ENCODE measurements at regions not wholly inside any gene's neighbourhood (a gene's known extent, or its start where the extent isn't known, plus 50 kb on each side); places are given as distances from the start of the nearest gene placed in this dataset.

DNA sequence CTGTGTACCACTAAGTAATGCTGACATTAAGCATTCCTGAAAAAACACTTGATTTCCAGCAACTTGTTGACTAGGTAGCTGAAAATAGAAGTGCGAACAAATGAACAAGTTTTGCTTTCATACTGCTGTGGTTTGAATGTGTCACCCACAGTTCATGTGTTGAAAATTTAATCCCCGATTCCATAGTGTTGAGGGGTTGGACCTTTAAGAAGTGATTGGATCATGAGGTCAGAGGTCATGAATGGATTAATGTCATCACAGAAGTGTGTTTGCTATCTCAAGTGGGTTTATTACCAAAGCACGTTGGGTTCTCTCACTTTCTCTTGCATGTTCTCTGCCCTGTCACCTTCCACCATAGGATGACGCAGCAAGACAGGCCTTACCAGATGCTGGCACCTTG is 568.5 kb downstream of the UTRN start:
- no peak for DNase-seq (ENCODE audit: low read depth in 3 of 3, low spot score in 2 of 3)

- no peak for DNase-seq (ENCODE audit: low read depth in 3 of 3, low spot score in 2 of 3)
These were observed 569.5 kb downstream of the UTRN start for GRCh38 chr6:144854654-144855053.

DNA sequence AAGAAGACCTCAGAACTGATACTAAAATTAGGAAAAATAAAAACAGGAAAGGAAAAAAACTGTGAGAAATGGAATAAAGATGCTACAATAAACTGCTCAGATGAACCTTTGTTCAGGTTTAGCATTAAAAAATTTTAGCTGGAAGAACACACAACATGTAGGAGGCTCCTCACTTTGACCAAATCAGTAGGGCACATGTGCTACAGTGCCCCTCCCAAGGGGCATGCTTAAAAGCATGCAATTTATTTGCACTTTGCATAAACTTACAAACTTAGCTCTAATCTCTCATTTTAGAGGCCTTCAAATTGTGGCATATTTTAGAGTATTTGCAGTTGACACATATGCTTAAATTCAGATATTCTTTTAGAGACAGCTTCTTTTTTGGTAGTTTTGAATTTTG is 570.2 kb downstream of the UTRN start:
- DNase-seq (ENCODE audit: low read depth in 3 of 3, low spot score in 2 of 3) = no peak

DNA sequence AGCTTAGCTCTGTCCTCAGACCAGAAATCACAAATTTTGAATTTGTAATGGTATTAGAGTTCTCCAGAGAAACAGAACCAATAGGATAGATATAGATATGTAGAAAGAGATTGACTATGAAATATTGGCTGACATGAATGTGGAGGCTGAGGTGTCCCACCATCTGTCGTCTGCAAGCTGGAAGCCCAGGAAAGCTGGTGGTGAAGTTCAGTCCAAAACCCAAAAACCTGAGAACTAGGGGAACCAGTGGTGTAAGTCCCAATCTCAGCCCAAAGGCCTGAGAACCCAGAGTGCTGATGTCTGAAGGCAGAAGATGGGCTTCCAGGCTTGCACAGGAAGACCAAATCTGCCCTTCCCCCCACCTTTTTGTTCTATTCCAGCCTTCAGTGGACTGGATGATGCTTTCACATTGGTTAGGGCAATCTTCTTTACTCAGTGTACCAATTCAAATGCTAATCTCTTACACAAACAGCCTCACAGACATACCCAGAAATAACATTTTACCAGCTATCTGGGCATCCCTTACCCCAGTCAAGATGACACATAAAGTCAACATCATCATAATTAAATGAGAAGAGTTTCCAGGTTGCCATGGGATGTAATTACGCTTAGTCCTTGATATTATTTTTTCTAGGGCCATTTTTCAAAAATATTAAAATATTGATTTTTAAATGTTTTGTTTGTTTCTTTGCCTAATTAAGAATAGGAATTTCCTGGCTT is 570.8 kb downstream of the UTRN start:
- DNase-seq (ENCODE audit: low read depth in 3 of 3, low spot score in 2 of 3) = no peak

DNA sequence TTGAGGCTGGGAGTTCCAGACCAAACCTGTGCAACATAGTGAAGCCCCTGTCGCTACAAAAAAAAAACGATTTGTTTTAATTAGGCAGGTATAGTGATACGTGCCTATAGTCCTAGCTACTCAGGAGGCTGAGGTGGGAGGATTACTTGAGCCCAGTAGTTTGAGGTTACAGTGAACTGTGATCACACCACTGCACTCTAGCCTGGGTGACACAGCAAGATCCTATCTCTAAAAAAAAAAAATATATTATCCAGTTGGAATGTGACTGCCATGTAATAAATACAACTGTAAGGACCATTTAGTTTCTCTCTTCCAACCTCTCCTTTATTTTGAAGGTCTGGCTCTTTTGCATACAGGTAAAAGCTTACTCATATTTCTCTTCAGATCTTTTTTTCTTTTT is 571.5 kb downstream of the UTRN start:
- no peak for DNase-seq (ENCODE audit: low read depth in 3 of 3, low spot score in 2 of 3)

DNA sequence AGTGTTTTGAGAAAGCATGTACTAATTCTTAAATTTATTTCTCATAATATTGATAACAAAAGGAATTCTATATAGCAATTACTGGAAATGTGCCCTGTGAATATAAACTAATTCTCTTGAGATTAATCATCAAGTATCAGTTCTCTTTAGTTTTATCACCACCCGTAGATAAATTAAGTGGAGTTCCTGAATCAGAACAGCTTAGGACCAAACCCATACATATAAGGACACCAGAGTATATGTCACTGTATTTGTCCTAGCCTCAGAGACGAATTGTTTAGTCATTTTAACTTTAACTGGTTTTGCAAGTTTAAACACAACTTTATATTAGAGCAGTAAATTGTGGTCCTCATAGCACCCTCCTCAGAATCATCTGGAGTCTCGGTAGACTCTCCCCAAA is 572.0 kb downstream of the UTRN start:
- DNase-seq (ENCODE audit: low read depth in 3 of 3, low spot score in 2 of 3) = no peak

- DNase-seq (ENCODE audit: low read depth in 3 of 3, low spot score in 2 of 3) = no peak
These were observed 577.6 kb downstream of the UTRN start for GRCh38 chr6:144862769-144863168.

DNA sequence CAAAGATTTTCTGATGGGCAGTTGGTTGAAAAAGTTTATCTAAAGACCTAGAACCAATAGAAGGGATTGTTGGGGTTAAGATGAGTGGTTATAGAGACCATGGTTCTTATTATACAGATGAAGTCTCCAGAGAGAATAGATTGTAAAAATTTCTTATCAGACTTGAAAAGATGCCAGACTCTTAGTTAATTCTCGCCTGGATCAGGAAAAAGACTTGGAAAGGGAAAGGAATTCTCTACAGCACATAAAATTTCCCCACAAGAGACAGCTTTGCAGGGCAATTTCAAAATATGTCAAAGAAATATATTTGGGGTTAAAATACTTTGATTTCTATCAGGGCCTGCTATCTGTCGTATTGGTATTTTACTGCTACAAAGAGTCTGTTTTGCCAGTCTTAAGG is 582.6 kb downstream of the UTRN start:
- DNase-seq (ENCODE audit: low read depth in 3 of 3, low spot score in 2 of 3) = no peak

DNA sequence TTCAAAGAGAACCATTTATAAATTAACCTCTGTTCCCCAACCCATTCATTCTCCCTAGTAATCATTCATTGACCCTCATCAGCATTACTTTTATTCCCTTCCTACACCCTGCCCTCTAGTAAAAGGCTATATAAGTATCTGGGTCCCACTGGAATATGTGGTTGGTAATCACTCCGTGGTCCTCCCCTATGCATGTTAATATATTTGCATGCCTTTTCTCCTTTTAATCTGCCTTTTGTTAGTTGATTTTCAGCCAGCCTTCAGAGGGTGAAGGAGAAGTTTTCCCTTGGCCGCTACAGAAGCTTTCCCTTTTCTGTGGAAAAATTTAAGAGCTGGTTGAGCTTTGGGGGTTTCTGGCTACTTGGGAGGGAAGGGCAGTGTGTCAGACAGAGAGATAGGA is 585.6 kb downstream of the UTRN start:
- no peak for DNase-seq (ENCODE audit: low read depth in 3 of 3, low spot score in 2 of 3)

DNA sequence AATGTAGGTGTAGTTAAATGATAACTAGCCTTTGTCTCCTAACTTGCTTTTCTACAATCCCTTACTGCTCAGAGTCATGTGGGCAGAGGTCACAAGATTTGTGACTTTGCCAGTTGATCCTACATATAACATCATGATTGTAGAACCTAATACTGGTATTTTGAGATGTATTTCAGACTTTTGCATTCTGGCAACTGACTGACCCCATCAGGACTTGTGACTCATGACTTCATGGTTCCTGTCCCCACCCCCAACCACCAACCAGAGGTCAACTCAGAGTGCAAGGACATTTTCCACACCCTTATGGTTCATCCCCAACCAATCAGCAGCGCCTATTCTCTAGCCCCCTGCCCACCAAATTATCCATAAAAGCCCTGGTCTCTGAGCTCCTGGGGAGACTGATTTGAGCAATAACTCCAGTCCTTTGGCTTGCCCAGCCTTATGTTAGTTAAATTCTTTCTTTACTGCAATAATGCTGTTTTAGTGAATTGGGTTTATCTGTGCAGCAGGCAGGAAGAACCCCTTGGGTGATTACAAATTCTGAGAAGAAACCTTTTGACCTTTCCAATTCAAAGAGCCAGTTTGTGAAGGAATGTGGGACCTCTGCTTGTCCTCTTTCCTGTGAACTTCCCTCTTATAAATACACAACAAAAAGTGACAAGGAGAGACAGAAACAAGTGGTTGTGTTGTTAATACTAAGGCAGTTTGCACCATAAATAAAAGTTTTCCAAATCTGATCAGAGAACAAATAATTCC is 588.7 kb downstream of the UTRN start:
- no peak for DNase-seq (ENCODE audit: low read depth in 3 of 3, low spot score in 2 of 3)

DNA sequence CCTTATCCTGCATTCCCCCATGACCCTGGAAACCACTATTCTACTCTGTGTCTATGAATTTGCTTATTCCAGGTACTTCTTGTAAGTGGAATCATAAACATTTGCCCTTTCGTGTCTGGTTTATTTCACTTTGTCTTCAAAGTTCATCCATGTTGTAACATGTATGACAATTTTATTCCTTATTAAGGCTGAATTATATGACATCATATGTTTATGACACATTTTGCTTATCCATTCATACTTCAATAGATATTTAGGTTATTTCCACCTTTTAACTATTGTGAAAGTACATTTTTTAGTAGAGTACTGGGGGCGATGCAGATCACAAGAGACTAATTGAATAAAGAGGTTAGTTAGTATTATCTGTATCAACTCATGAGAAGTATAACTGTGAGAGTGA is 591.6 kb downstream of the UTRN start:
- DNase-seq (ENCODE audit: low read depth in 3 of 3, low spot score in 2 of 3) = no peak

GRCh38 chr6:144877118-144877517 is 592.0 kb downstream of the UTRN start:
- DNase-seq (ENCODE audit: low read depth in 3 of 3, low spot score in 2 of 3) = no peak

DNA sequence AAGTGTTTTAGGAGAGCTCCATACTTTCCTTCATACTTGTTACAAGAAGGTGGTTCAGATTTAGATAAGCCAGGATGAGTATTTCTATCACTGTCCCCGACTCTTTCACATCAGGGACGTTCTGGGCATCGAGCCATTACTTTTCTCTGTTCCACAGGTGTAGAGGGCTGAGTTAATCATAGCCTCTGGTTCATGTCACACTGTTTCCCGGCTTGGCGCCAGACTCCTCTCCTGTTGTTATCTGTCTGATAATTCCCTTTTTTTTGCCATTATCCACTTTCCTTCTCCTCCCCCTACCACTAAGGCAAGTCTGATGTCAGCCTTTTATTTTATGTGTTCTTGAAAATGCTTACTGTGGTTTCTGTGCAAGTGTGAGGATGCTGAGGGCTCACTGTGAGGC is 593.4 kb downstream of the UTRN start:
- no peak for DNase-seq (ENCODE audit: low read depth in 3 of 3, low spot score in 2 of 3)

GRCh38 chr6:144879436-144879835 is 594.3 kb downstream of the UTRN start:
- DNase-seq (ENCODE audit: low read depth in 3 of 3, low spot score in 2 of 3) = no peak

DNA sequence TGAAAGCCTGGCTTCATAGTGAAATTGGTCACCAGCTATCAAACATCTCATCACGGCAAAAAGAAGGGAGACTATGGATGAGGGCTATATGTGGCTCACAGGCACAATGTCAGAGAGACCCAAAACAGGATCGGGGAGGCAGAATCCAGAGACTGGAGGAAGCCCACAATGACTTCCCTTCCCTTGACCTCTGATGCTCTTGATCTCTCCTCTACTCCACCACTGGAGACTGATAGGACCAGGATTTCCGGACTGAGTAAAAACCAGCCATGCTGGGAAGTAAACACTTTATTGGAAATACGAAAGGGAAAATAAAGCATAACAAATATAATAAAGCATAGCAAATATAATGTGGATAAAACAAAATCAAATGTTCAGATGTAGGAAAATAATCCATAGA is 597.3 kb downstream of the UTRN start:
- no peak for DNase-seq (ENCODE audit: low read depth in 3 of 3, low spot score in 2 of 3)

DNA sequence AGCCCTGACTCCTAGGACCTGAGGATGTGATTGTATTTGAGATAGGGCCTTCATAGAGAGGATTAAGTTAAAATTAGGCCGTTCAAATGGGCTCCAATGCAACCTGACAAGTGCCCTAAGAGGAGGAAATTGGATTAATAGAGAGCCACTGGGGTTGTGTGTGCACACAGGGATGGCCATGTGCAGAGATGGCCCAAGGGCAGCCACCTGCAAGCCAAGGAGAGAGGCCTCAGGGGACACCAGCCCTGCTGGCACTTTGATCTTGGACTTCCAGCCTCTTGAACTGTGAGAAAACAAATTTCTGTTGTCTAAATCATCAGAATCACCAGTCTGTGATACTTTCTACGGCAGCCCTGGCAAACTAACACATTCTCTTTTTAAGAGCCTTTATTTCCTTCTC is 598.8 kb downstream of the UTRN start:
- no peak for DNase-seq (ENCODE audit: low read depth in 3 of 3, low spot score in 2 of 3)

DNA sequence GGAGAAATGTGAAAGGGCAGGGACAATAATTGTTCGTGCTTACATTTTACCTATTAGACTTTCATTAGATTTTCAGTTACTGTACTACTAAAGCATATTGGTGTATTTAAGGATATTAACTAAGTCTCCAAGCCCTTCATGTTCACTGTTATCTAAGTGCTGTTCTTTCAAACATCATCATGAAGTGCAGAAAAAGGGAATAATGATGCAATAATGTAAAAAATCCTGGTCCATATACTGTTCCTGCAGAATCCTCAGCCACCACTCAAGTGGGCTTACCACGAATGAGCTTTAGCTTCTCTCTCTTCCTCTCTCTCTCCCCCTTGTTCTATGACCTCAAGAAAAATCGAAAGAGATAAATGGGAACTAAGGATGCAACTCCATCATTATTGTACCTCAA is 600.7 kb downstream of the UTRN start:
- no peak for DNase-seq (ENCODE audit: low read depth in 3 of 3, low spot score in 2 of 3)

DNA sequence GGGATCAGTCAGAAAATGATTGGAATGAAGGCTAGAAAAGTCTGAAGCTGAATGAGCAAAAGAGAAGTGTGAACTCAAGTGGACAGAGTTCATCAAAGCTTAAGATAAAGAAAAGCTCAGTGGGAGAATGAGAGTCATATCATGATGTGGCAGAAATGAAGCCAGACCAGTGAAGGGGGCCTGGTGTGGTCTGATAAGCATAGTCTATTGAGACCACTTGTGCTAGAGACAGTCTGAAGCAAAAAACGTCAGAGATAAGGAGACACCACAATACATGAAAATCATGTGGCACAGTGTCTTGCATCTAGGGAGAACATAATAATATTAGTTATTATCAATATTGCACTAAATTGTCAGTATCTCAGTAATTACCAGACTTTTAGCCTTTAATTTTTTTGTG is 601.5 kb downstream of the UTRN start:
- no peak for DNase-seq (ENCODE audit: low read depth in 3 of 3, low spot score in 2 of 3)

- no peak for DNase-seq (ENCODE audit: low read depth in 3 of 3, low spot score in 2 of 3)
These were observed 603.5 kb downstream of the UTRN start for GRCh38 chr6:144888621-144889020.

DNA sequence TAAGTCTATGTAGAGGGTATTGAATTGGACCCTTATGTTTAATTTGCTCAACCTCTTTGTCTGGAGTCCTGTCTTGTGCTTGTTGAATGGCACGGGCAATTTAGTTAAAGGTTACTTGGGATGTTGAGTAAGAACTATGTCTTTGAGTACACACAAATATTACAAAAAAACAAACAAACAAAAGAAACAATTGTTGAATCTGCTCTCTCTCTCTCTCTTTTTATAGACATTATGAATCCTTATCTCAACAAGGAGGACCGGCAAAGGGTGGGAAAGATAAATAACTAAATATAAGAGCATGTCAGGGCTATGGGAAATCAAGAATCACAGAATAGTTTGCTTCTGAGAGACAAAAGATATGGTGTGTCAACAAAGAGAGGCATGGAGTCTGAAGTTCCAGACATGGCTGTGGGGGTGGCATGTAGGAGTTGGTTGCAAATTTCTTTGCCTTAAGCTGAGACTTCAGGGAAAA is 608.6 kb downstream of the UTRN start:
- DNase-seq (ENCODE audit: low read depth in 3 of 3, low spot score in 2 of 3) = no peak

DNA sequence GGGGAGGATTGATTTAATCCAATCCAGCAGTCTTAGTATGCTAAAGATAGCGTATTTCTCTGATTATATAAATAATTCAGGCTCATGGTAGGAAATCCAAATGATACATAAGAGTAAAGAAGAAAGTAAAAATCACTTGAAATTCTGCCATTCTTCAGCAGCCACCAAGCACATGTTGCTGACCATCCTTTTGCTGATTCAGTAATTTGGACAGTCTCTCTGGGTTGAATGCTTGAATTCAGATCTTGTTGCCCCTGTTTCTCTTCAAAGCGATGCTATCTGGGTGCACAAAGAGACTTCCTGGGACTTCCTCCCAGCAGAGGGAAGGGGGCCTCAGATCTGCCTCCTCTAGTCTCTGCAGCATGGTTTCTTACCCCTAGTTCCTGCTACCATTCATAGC is 609.1 kb downstream of the UTRN start:
- no peak for DNase-seq (ENCODE audit: low read depth in 3 of 3, low spot score in 2 of 3)
